NCI-H446 treated with DMSO at 0.1 percent for 48 hours (cell line): ENCODE measurements at regions not wholly inside any gene's neighbourhood (a gene's known extent, or its start where the extent isn't known, plus 50 kb on each side); places are given as distances from the start of the nearest gene placed in this dataset.

ENCODE experiments used
- DNase-seq: peaks from one replicate; lab custom pipeline; 2025; lab: John Stamatoyannopoulos, UW

DNA sequence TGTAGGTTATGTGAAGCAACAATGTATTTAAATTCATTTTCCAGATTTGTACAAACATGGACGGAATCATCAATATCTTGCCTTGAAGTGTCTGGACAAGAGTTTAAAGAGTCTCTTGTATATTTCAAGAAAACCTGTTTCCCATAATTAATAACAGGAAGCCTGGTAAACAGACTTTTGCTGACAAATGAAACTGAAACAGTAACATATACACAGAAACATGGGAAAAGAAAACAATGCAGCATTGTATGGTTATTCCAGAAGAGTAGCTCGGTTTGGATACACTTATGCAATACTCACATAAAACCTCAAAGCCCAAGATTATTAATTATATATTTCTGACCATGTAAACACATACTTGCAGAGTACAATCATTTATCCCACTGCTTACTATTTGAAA, 265.5 kb downstream of the PTPRC start:
- no peak for DNase-seq

DNA sequence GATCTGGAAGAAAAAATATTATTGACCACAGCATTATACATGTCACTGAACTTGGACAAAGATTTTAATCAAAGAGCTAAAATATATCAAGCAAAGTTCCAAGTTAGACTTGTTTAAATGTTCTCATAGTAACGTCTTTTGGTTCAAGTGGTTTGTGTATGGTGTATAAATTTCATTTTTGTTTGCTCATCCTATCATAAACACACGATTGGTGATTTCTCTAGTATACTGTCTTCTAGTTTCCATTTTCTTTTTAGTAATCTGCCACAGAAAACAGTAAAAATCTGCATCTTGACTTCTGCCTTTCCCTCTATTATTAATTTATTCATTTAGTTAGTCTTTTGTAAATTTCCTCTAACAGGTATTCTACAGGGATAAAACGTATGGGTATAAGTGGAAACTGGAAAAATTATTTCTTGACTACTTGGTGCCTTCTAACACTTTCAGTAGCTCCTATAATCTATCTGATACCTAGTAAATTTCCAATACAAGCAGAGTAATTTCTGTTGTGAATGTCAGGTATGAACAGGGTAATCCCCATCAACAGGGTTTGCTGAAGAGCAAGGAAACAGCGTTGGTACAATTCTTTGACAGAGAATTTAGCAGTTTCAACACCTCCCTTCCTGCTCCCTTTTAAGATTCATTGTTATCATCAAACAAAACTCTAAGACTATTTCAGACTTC, 268.0 kb downstream of the PTPRC start:
- DNase-seq: no peak

DNA sequence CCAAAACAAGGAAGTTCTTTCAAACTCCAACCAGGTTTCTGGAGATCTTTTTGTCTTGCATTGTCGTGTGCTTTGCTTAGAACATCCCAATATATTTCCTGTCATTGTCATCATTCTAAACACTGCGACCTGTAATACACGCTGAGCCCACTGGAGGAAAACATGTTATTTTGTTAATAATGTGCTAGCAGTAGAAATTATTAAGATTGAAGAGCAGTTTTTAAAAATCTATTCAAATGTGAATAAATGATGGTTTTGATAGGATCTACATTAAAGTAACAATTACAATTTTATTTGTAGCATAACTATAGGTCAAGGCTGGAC, 268.5 kb downstream of the PTPRC start:
- DNase-seq: no peak

DNA sequence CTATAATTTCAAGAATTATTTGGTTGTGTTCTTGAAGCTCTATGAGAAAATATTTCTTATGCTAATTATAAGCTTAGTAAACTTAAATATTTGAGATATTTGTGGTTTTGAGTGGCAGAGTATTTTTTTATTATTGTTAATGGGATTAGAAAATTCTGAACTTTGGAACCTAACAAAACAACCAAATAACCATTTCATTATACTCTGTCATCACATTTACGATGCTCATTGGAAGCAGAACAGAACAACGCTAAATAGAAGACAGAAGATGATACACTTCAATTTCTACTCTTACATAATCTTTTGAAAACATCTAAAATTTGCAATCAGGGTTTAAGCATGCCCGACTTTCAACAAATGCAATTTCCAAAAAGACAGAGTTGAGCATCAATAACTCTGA, 270.2 kb downstream of the PTPRC start:
- no peak for DNase-seq

DNA sequence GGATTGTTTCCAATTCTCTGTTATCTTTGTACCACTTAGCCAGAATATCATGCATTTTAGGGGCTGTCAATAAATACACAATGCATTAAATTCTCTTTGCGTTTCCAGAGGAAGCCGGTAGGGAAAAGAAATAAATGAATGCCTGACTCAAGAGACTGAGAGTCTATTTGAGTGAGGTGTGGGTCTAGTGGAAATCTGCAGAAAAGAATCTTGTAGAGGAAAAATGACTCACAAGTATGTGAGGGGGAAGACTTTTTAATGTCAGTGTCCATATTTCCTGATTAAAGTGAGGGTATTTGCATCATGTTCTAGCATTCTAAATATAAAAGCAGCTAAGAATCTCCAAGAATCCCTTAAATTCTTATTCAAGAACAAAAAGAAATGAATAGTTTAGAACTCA, 271.1 kb downstream of the PTPRC start:
- no peak for DNase-seq

DNA sequence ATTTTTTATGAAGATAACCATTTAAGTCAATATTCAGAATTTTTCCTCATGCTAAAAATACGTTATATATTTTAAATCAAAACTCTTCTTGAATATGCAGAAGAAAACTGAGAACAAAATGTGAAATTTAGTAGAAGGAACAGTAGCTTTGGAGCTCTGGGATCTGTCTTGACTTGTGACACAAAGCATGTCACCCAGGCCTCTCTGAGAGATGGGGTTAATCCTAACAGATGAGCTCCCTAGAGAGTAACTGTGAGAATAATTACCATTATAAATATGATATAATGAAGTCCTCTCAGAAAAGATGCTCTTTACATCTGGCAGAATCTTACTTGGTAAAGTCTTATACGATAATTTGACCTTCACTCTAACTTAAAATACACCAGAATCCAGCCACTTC, 272.0 kb downstream of the PTPRC start:
- DNase-seq: no peak

DNA sequence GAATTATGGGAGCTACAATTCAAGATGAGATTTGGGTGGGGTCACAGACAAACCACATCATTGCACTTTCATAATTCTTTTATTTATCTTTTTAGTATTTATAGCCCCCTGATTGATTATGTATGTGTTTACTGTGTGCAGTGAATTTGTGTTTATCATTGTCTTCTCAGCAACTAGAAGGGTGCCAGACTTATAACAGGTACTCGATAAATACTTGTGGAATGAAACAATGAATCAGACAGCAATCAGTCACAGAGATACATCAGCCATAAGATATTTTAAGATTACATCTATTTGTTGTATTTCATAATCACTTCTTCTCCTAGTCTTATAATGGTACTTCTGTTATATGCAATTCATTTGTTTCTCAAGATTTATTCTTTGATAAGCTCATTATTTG, 273.2 kb downstream of the PTPRC start:
- no peak for DNase-seq

DNA sequence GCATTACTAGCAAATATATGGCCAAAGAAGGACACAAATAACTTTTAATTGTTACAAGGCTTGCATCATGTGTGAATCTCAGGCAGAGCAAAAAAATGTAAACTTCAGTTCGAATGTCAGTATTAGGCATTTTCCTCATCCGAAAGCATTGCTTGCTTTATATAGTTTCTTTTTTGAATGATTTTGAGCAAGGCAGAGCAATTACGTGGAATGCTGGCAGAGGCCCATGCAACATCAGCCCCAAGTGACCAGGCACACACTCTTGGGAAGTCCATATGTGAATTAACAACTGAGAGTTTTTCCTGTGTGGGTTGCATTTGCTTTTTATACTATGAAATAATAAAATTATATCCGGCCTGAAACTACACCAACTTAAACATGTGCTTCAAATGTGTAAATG, 274.8 kb downstream of the PTPRC start:
- DNase-seq: no peak

DNA sequence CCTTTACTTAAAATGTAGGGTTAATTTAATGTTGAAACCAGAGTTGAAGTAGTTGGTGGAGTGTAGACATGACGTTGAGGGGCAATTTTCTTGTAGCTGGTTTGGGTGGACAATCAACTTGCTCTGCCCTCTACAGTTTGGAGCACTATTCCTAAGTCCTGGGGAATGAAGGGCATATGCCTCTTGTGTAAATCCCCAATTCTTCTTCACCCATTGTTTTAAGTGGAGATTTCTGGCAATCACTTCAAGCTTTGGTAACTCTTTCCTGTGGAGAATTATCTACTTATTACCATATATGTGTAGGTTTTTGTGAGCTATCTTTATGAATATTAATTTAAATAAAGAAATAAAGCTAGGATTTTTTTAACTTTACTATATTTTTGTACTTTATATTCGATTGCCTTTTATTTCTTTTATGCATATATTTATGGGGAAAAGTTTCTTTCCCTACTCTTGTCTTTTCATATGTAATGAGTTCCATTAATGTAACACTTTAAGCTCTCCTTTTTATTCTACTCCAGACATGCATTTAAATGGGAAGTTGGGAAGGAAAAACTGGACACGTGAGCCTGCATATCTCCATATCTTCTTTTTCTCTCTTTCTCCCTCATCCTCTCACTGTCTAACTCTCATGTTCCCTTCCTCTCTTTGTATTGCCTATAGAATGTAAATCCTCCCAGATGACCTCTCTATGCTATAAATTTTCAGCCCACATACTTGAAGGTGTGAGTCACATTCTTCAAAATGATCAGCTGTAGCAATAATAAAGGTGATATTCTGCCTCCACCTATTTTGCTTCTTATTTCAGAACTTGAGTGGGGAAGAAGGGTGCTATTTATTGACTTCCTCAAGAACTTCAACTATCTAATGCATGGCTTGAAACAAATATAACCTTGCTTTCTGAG, 276.7 kb downstream of the PTPRC start:
- no peak for DNase-seq

DNA sequence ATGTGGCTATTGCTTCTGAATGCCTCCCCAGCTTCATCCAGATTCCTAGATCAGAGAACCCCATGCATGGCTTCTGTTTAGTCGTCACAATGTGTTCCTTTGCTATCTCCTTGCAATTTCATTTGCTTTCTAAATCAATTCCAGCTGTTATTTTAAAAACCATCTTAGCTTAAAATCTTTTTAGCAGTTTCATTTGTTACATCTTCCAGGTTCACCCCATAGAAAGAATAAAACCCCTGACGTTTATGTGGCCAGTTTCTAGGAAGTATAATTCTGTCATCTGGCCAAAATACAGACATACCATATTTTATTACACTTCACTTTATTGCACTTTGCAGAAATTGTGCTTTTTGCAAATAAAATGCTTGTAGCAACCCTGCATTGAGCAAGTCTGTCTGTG, 278.4 kb downstream of the PTPRC start:
- DNase-seq: no peak

DNA sequence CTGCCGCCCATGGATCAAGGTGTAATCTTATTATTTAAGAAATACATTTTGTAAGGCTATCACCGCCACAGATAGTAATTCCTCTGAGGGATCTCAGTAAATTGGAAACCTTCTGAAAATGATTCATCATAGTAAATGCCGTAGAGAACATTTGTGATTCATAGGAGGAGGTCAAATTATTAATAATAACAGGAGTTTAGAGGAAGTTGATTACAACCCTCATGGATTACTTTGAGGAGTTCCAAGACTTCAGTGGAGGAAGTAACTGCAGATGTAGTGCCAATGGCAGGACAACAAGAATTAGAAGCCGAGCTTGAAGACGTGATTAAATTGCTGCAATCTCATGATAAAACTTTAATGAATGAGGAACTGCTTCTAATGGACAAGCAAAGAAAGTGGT, 280.1 kb downstream of the PTPRC start:
- DNase-seq: no peak

DNA sequence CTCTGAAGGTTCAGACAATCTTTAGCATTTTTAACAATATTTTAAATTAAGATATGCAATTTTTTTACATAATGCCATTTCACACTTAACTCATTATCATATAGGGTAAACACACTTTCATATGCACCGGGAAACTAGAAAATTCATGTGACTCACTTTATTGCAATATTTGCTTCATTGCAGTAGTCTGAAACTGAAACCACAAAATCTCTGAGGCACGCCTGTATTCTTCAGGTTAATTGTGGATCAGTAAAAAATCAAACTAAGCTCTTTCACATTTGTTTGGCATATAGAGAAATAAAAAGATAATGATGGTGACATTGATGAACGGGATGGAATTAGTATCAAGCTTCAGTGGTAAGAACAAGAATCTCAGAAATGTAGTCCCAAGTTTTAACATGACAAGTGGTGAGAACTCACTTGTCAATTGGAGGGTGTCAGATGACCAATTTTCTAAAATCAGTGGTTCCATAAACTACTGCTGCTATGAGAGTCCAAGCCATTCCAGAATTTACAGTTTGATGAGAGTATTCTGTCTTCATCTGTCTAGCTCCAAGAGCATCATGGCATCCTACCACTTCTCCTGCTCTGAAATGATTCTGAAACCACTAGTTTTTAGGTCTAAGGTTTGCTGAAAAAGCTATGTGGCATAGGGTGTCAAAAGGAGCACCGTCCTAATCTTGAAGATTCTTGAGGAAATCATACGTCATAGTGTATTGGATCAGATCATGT, 281.0 kb downstream of the PTPRC start:
- DNase-seq: no peak

DNA sequence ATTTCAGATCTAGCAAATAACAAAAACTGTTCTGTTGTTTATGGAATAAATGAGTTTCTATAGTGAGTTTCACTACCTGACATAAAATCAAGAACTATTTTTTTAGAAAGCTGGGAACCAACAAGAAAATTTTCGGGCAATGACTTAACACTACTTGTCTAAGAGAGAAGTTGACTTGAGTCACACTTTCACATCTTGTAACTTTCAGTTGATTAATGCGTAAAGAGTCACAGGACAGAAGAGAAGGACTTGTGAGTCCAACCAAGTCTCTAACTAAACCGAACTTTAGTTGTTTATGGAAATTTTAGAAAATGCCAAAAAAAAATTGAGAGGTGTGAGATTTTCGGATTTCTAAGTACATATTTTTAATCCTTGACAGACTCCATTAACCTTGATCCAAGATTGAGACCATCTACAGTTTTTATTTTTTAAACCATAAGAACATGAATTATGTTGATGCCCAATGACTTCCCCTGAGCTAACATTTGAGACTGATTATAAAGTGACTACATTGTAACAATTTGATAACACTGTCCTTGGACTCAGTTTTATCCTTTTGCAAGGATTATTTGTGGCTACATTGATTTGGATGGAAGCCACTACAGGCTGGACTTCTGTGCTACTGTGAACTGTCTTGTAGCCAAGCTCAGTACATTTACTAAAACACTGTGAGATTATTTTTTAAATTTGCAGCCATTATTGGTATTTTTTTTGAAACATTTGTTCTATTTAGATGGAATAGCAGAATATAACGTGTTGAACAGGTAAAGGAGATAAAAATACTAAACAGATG, 284.0 kb downstream of the PTPRC start:
- DNase-seq: no peak

DNA sequence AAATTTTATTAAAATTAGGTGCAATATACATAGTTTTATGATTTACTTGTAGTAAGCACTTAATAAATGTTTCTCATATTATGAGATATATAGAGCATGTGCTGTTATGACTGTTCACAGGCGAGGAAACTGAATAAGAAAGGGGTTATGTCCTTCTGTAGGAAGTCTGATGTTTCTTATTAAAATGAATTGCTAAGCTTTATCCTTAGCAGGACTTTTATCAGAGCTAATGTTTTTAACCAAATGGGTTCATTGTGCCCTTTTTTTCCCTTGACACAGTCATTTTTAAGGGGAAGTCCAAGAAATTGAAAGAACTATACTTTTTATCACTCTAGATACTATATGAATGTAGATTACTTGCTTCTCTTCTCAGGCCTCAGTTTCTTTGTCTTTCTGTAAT, 285.2 kb downstream of the PTPRC start:
- DNase-seq: no peak

DNA sequence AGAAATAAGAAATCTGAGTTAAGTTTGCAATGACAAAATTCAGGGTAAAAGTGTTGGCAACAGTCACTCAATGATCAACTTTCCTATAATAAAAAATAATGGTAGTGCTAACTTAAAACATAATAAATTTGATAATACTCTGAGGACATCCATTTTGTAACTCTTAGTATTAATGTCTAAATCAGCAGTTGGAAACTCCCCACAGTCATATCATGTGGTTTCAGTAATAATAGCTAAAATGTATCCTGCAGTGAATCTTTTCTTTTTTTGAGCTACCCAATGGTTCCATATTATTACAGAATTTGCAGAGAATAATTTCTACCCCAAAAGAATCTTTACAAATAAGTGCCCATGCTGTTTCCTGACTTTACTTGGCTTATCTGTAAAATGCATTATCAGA, 286.7 kb downstream of the PTPRC start:
- DNase-seq: no peak

DNA sequence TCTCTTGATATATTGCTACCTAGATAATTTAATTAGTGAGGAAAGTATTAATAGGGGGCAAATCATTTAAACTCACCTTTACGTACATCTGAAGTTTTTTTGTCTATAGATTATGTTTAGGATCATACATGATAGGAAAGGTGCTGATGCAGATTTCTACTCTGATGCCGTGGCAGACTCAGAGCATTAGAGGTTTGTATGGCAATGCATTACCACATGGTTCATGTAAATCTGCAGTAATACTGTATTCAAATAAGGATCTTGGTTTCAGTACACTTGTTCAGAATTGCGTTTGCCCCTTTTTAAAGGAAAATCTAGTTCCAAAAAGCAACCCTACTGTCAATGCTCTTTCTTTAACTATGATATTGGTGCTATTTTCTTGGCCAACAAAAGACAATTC, 288.3 kb downstream of the PTPRC start:
- no peak for DNase-seq

DNA sequence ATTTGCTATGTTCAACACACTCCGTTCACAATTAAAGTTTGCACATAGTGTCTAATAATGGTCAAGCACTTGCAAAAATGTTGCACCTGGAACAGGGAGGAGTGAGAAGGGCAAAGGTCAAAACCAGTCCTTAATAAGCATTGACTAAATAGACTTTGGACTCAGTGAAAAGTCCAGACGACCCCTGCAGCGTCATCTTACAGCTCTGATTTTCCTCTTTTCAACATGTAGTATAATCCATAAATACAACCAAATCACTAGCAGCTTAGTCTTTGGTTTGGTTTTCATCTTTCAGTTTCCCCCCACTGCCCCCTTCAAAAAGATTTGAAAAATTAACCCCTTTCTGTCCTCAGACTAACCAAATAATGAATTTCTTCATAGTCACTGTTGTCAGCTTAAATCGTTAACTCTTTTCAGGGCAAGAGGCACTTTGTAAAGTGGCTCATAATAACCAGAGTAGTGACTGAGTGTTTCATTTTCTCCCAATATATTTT, 290.3 kb downstream of the PTPRC start:
- DNase-seq: no peak

DNA sequence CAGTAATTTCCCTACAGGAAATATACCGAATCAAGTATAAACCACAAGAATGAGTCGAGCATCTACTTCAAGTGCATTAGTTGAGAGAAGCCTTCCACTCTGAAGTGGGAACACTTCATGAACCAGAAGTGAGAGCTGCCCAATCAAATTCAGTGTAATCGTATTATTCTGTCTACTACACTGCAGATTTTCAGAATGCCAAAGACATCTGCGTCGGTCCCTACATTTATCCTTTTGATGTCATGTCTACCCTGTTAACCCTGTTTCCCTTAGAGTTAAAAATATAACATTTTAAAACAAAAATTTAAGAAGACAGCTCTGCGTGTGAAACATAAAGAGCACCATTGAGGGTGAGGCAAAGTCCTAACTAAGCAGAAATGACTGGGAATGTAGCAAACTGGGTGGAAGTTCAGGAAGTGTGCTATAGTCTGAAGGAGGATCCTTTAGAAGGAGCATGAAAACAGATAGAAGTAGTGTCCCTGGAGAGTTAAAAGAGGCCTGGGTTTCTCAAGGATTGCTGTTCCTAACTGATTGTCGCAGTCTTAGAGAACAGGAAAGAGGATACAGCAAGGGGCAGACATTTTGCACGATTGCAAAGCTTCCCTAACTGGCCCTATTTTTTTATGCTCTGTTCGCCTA, 291.2 kb downstream of the PTPRC start:
- DNase-seq: peak; percentile 73

DNA sequence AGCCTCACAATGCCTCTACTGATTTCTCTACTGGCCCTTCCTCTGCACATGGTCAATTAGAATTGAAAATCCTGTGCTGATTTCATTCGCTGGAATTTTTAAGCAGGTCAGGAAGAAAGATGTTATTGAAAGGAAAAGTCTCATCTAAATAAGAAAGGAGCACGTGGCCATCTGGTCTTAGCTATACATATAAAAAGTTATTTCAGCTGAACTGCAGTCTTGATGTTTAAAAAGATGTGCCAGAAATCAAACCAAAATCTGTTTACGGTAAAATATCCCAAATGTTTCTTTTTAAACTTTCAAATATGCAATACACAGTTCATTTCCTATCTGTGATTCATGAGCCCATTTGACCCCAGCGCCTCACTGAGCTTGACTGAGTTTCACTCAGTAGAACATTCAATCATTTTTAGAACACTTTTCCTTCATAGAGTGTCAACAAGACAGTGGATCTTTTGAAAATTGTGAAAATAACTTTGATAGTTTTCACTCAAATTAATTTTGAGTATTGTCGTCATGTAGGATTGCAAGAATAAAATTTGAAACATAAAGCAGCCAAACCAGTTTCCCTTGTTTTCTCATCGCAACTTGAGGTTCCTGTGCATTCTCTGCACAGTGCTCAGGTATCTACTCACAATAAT, 293.6 kb downstream of the PTPRC start:
- peak; percentile 66 for DNase-seq

DNA sequence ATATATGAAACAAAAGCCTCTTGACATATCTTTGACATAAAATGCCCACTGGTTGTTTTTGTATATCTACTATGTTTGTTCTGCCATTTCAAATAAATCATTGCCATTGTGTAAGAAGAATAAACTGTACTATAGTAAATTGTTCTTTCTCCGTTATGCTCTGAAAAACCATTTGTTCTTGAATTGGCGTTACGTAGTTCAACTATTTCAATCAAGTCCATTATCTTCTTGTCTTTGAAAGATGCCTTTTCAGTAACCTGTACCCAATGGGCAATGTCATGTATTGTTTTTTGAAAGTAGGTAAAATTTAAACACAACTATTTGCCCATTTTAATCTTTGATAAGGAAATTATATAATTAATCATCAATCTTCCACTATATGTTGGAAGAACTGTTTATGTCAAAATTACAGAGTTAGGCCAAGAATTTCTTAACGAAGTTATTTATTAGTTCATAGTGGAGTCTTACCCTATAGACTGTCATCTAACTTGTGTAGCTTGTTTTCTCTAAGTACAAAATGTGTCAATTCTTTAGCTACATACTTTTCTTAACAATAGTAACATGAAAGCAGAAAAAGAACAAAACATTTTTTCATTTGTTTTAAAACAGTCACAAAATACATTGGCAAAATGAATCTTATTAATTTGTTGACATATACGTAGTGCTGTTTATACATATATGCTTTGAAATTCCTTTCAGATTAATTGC, 294.8 kb downstream of the PTPRC start:
- peak; percentile 27 for DNase-seq
